NAMALWA (cell line): ENCODE measurements at regions not wholly inside any gene's neighbourhood (a gene's known extent, or its start where the extent isn't known, plus 50 kb on each side); places are given as distances from the start of the nearest gene placed in this dataset.
A peak's percentile ranks its signal among the peaks of the same experiment; 100 is the strongest.
"Not testable (repeated sequence)": the region's sequence is repeated elsewhere in the genome, so short reads cannot be mapped to it uniquely, and the experiment has no call there.

ENCODE experiments used
- DNase-seq: peaks from one replicate; pipeline ENCODE4 v3.0.0-alpha.2; 2015; ENCODE audit warnings: low spot score

DNA sequence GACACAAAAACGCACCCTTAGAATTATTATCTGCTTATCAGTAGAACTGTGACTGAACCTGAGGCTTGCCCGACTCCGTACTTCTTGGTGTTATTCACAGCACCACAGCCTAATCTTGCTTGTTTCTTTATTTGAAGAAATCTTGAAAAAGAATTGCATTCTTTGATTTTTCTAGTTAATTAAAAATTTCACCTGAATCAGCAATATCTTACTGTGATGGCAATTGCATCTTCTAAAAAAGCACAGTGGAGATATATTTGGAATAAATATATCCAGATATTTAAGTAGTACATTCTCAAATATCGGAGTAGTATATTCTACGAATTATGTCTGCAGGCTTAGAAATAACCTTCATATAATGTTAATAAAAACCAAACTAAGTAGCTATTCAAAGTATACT is 90.1 kb upstream of the LYSMD4 start:
- DNase-seq, result no peak

DNA sequence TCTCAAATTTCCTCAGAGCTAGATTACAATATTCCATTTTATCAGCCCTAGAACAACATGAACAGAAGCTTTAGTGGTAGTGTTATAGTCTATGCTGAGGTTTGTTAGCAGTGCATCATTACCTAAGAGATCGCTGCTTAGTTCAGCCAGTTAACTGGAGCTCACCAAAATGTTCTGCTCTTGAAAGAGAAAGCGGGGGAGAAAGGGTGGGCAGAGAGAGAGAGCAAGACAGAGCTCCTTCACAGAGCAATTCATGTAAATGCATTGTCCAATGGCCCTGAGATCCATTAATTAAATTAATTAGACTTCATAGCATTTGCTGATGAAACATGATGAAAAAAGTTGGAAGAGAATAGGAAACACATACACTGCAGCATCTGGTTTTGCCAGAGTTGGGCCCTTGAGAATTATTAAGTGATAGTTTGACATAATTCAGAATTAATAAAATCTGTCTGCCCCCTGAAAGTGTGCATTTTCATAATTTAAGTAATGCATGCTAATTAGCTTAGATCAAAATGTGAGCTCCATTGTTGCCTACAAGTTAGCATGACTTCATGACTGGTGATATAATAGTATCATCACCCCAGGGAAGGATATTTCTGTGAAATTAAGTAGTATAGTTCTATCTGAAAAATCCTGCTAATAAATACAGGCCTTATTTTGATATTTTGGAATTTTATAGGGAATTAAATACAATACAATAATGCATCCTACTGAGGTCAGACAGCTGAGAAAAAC is 86.9 kb upstream of the LYSMD4 start:
- DNase-seq, result no peak

DNA sequence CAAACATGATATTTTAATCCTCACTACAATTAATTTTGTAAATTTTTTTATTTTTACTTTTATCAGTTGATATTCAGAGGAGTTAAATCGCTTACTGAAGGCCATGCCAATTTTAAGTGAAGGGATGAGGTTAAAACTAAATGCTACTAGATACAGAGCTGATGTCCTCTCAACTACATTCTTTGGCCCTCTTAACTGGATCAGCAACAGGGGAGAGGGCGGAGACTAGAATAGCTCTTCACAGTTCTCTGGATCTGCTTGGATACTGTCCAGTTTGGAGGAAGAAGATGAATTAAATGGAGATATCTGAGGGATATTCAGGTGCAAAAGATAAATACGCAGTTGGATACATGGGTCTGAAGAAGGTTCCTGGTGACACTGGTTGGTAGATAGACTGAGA is 85.6 kb upstream of the LYSMD4 start:
- DNase-seq, result no peak

DNA sequence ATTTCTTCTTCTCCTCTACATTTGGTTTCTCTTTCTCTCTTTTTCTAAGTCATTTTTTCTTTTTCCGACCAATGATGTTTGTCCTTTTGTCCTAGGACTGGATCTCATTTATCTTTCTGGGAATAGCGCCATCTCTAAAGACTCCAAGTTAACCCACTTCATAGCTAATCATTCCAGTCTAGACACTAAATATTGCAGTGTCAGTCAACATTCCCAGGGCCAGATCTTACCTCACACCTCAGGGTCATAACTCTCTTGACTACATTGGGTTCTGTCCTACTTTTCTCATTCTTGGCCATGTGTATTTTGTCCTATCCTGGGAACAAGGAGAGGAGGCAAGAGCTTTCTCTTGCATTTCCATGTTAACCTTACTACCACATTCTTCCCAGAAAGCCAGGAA is 83.6 kb upstream of the LYSMD4 start:
- not testable (repeated sequence) for DNase-seq

DNA sequence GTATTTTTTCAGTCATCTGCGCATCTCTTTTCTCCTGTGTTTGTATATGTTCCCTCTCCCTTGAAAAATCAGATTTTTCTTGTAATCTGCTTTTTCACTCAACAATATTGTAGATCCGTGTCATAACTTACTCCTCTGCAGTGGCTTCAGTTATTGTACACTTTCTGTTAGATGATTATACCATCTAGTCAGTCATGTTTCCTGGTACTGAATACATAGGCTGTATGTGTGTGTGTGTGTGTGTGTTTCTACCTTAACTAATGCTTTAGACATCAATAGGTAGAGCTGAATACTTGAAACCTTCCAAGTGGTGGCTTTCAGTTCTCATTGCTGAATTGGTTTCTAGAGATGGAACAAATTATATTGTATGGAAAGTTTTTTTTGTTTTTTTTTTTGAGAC is 77.4 kb upstream of the LYSMD4 start:
- not testable (repeated sequence) for DNase-seq

DNA sequence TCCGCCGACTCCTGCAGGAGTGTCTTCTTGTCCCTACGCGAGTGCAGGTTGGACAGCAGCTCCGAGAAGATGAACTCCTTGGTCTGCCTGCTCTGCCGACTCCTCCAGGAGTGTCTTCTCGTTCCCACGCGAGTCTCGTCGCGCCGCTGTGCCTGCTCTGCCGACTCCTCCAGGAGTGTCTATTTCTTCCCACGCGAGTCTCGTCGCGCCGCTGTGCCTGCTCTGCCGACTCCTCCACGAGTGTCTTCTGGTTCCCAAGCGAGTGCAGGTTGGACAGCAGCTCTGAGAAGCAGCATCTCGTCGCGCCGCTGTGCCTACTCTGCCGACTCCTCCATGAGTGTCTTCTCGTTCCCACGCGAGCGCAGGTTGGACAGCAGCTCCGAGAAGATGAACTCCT is 66.6 kb upstream of the LYSMD4 start:
- DNase-seq, result not testable (repeated sequence)

DNA sequence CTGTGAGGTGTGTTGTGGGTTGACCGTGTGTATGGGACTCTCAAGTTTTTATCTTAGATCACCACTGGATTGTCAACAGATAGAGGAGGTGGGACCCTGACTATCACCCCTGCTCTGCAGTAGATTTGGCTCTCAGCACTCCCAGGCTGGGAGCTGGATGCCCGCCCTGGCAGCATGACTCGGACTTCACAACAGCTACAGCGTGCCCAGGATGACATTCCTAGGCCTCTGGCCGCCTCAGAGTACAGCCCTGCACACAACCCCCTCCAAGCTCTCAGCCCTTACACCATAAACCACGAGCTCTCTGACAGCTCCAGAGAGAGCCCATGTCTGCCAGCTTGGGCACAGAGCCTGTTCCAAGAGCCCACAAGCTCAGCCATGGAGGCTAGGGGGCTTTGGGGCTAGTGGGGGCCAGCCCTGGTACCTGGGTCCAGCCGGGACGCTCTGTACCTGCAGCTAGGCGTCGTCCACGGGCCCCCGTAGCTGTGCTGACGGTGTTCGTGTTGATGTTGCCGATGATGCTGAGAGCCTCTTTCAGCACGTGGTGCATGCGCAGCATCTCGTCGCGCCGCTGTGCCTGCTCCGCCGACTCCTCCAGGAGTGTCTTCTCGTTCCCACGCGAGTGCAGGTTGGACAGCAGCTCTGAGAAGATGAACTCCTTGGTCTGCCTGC is 66.1 kb upstream of the LYSMD4 start:
- not testable (repeated sequence) for DNase-seq

DNA sequence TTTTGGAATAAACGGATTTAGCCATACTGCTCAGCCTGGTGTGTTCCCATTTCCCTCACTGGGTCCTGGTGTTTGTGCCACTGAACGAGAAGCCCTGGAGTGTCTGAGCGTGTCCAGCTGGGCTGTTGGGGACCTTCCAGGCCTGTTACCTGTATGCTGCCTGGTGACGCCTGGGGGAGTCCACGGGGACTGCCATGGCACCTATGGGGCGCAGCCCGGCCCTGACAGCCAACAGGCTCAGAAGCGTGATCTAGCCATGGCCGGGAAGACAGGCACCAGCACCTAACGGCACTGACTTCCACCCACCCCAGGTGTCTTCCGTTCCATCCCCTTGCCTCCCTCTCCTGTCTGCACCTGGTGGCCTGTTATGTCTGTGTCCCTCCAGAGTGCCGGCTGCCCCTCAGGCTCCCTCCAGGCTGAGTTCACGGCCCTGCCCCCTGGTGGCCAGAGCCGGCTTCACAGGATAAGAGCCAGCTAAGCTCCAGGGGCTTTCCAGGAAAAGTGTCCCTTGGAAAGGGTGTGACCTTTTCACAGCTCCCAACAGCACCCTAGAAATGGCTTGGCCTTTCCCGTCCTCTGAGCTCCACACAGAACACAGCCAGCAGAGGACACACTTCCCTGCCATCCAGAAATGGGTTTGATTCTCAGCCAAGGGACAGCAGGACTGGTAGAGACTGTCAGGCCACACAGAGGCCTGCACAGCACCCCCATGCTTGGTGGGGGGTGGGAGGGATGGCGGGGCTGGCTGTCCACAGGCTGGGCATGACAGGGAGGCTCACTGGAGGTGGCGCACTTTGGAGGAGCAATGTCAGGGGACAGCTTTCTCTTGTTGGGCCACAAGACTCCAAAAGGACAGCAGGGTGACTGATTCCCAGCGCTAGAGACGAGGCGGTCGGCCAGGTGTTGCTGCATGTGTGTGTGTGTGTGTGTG is 64.0 kb upstream of the LYSMD4 start:
- DNase-seq, result not testable (repeated sequence)

DNA sequence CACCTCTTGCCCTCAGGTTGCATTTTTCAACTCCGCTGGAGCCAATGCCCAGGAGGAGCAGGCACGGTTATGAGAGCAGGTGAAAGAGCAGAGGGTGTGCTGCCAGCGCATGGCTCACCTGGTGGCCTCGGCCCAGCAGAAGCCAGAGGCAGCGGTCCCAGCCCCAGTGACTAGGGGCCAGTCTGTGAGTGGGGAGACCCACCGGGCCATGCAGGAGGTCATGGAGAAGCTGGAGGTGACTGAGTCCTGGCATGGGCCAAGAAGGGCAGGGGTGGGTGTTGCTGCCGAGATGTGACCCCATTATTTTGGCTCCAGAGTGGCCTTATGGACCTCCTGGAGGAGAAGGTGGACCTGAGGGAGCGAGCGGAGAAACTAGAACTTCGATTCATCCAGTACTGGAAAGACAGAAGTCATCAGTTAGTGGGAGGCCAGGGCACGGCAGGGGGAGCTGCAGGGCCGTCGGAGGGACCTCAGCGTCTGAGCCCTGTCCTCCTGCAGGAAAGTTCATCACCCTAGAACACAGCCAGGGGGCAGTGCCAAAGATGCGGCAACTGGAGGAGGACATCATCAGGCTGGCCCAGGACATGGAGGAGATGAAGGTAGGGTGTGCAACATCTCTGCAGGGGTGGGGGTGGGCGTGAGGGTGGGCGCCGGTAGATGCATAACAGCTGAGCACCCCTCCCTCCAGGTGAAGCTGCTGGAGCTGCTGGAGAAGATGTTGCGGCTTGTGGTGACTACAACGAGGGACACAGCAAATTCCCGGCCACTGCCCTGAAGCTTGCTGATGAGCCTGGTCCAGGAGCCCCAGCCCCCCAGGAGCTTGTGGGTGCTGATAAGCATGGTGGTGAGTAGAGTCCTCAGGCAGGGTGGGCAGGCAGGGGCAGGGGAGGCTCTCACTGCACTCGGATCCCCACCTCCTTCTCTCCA is 58.9 kb upstream of the LYSMD4 start:
- DNase-seq, result not testable (repeated sequence)

DNA sequence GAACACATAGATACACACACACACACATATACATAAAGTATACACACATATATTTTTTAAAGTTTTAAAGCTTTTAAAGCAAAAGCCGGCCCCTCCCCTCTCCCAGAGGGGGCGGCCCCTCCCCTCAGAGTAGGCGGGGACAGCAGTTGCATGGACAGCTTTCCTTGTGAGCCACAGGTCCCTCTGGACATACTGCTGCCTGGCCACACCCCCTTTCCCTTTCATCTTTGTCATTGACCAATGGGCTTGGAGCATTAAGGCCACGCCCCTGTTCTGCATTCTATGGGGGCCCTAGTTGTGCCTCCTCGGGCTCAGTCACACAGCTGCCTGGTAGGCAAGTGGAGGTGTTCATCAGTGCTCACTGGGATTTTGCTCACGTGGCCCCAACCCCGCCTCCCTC is 57.5 kb upstream of the LYSMD4 start:
- peak; percentile 79 for DNase-seq

DNA sequence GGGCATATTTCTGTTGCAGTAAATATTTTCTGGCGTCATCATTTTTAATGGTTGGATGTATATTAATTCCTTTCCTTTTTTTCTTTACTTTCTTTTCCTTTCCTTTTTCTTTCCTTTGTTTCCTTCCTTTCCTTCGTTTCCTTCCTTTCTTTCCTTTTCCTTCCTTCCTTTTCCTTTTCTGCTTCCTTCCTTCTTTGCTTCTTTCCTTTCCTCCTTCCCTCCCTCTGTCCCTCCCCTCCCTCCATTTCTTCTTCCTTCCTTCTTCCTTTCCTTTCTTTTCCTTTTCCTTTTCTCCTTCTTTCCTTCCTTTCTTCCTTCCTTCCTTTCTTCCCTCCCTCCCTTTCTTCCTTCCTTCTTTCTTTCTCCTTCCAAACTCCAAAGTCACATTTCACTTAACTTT is 54.9 kb upstream of the LYSMD4 start:
- no peak for DNase-seq

DNA sequence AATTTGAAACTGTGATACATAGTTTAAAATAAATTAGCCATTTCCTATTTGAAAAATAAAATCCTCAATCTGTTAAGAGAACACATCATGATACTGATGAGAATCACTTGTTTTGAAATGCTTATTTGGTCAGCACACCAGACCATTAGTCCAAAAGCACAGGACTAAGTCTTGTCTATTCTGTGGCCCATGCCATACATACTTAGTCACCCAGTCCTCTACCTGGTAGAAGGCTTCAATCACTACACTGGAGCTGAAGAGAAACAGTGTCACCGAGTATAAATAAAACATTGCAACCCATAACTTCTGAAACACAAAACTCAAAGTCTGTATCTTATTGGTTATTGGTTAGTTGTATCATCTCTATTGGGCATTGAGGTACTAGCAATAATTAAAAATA is 51.6 kb upstream of the LYSMD4 start:
- not testable (repeated sequence) for DNase-seq

DNA sequence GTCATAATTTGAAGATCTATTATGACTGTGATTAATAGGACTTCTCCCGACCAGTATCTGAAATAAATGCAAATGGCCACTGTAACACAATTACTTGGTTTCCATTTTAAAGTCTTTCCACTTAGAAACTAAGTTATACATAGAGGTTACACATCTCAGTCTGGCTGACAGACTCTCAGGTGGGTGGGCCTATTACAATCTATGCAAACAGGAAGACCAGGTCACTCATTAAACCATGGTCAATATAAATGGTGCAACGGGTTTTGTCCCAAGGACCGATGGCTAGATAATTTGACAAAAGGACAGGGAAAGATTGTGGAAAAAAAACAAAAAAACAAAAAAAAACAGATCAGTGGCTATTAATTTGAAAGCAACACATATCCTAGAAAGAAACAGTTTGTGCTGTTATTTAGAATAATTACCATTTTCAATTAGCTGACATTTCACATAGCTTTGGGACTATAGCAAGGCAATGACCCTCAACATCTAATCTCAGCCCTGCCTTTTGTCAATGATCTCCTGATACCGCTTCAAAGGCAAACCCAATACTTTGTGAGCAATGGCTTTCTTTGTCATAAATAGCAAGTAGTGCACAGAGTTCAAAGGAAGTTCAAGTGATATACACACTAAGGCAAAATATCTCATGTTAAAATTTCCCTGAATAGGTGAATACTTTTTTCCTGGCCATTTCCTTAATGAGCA is 50.8 kb upstream of the LYSMD4 start:
- not testable (repeated sequence) for DNase-seq
